Nephron progenitor cell (in vitro differentiated cells): ENCODE measurements at regions not wholly inside any gene's neighbourhood (a gene's known extent, or its start where the extent isn't known, plus 50 kb on each side); places are given as distances from the start of the nearest gene placed in this dataset.

ENCODE experiments used
- DNase-seq: peaks from one replicate; pipeline ENCODE4 v3.0.0; 2021
- H3K27ac Mint-ChIP-seq: 2 replicates; pipeline ENCODE4 v1.8.0; 2021; ENCODE audit warnings: mild to moderate bottlenecking, moderate library complexity, mixed read lengths
- H3K27me3 Mint-ChIP-seq: 2 replicates; pipeline ENCODE4 v1.8.0; 2021; ENCODE audit warnings: mild to moderate bottlenecking, low read depth, mixed read lengths; ENCODE audit not compliant: poor library complexity
- H3K36me3 Mint-ChIP-seq: 2 replicates; pipeline ENCODE4 v1.8.0; 2021; ENCODE audit warnings: low read depth, mixed read lengths
- H3K4me1 Mint-ChIP-seq: 2 replicates; pipeline ENCODE4 v1.8.0; 2021; ENCODE audit warnings: mixed read lengths
- H3K4me3 Mint-ChIP-seq: 2 replicates; pipeline ENCODE4 v1.8.0; 2021; ENCODE audit warnings: mild to moderate bottlenecking, moderate library complexity, mixed read lengths
- H3K9me3 Mint-ChIP-seq: 2 replicates; pipeline ENCODE4 v1.8.0; 2021; ENCODE audit warnings: mild to moderate bottlenecking, moderate library complexity, mixed read lengths
- TF ChIP-seq, protein P1 (sequence below): fragments of 200-600 bp; sonication (generic); IDR thresholded peaks from 2 replicates; pipeline ENCODE4 v1.5.0; 2021; ENCODE audit warnings: antibody characterized with exemption

DNA sequence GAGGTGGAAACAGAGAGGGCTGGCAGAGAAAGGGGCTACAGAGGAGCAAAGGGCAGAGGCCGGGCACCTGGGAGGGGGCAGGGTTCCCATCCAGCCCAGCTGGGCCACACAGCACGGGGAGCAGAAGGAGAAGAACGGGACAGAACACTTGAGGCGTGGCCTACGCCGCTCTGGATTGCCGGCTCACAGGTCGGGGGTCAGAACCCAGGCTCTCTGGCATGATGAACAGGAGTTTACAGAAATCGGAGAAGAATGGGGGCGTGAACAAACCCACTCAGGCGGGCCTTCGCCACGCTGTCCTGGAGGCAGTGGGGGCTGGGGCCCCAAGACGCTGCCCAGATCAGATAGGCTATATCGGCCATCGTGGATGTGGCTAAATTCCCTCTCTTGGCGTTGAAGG, 362.2 kb upstream of the SHH start:
- Mint-ChIP-seq H3K36me3 (no peaks in the 10 kb centered on the region), H3K27ac (no peak overlapping the region), H3K9me3 (no peaks in the 10 kb centered on the region), H3K27me3 (peaks cover 11% of the 10 kb centered on the region), H3K4me3 (no peak overlapping the region), H3K4me1 (peaks cover 26% of the 10 kb centered on the region)
- no peak for DNase-seq
- TF ChIP-seq, protein P1, sequence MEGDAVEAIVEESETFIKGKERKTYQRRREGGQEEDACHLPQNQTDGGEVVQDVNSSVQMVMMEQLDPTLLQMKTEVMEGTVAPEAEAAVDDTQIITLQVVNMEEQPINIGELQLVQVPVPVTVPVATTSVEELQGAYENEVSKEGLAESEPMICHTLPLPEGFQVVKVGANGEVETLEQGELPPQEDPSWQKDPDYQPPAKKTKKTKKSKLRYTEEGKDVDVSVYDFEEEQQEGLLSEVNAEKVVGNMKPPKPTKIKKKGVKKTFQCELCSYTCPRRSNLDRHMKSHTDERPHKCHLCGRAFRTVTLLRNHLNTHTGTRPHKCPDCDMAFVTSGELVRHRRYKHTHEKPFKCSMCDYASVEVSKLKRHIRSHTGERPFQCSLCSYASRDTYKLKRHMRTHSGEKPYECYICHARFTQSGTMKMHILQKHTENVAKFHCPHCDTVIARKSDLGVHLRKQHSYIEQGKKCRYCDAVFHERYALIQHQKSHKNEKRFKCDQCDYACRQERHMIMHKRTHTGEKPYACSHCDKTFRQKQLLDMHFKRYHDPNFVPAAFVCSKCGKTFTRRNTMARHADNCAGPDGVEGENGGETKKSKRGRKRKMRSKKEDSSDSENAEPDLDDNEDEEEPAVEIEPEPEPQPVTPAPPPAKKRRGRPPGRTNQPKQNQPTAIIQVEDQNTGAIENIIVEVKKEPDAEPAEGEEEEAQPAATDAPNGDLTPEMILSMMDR, result no peak

DNA sequence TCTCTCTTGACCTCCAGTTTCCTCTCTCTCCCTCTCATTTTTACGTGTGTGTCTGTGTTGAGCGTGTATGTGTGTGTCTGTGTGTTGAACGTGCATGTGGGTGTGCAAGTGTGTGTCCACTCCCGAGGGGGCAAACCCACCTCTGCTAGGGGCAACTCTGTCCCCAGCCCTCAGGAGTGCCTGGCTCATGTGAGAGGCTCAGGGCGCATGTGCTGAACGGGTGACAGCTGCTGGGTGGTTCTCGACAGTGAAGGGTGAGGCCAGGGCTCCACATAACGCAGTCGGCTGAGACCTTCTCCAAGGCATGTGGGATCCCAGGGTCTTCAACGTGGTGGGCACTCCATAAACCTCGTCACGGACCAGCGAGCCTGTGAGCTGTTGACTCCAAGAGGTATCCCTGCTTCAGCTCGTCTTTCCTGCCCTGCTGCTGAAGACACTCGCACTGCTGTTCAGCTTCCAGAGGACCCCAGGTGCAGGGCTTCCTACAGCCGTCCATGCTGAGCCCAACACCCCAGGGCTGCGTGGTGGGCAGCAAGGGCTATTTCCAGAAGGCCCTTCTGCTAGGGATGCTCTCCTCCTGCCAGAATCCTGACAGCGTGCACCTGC, 361.6 kb upstream of the SHH start:
- Mint-ChIP-seq H3K9me3 (no peaks in the 10 kb centered on the region), H3K27ac (no peak overlapping the region), H3K4me1 (peaks cover 26% of the 10 kb centered on the region), H3K36me3 (no peaks in the 10 kb centered on the region), H3K4me3 (no peak overlapping the region), H3K27me3 (peaks cover 11% of the 10 kb centered on the region)
- TF ChIP-seq, protein P1, result no peak
- no peak for DNase-seq

DNA sequence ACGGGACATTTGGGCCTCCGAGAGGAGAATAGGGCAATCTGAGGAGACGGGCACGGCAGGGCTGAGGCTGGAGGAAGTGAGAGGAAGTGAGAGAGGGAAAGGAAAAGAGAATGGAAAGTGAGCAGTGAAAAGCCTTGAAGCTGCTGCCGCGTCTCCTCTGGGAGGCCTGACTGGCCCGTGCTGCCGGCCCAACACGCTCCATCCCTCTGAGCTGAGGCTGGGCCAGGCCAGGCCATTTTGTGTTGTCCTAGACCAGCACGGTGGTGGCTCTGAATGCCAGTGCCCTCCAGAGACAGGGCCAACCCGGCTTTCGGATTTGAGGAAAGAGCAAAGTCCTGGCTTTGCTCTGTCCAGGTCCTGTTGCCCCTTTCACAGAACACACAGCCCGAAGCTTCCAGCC, 361.1 kb upstream of the SHH start:
- no peak for DNase-seq
- Mint-ChIP-seq H3K9me3 (no peaks in the 10 kb centered on the region), H3K27ac (peak overlapping the region; percentile 36), H3K4me3 (no peak overlapping the region), H3K36me3 (no peaks in the 10 kb centered on the region), H3K27me3 (peaks cover 11% of the 10 kb centered on the region), H3K4me1 (peaks cover 23% of the 10 kb centered on the region)
- TF ChIP-seq, protein P1, result no peak

DNA sequence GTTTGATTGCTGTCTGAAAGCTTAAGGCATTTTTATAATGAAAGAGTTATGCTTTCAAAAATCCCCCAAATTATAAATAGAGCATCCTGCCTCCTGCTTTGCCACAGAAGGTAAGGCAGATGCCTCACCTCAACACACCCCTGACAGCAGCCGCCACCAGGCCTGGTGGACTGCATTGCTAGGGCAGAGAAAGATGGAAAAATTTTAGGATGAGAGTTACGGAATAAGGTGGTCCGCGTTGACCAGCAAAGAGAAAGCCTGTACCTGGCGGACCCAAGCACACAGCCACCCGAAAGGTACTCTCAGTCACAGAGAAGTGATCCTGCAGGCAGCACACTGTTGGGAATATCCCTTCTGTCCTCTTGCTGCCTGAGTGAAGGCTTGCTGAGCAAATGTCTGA, 360.4 kb upstream of the SHH start:
- Mint-ChIP-seq H3K9me3 (no peaks in the 10 kb centered on the region), H3K36me3 (no peaks in the 10 kb centered on the region), H3K4me1 (peaks cover 21% of the 10 kb centered on the region), H3K27ac (no peak overlapping the region), H3K27me3 (peaks cover 7% of the 10 kb centered on the region), H3K4me3 (no peak overlapping the region)
- DNase-seq, result no peak
- TF ChIP-seq, protein P1, result no peak

DNA sequence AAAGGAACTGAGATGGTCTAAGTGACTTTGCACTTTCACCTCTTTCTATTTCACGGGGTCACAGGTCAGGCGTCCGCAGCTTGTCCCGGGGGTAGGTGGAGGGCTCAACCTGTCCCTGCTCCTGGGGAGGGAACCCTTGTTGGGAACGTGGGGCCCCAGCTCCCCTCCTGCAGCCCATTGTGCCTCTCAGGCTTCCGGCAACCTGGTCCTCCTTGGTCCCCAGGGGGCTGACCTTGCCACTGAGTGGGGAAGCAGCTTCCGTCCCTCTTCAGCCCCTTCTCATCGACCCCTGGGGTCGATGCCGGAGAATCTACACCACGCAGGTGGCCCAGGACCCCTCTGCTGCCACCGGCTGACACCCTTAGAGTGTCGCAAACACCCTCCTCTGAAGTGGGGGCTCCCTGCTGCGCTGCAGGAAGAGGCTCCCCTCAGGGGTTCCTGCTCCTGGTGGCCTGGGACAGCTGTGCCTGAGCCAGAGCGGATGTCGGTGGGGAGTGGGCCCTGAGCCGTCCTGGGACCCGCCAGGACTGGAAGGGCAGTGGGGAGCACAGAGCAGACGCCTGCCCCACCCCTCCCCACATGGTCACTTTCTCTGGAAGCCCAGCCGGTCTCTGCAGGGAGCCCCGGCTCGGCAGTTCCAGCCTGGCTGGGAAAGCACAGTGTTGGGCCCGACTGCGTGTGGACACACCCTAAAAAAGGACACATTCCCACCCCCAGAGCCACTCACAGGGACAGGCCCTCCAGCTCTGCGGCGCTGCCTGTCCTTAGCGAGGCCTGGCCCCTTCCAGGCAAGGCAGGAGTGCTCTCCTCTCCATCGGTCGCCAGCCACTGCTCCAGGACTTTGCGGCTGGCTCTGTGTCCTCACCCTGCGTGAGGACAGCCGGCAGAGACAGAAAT, 357.5 kb upstream of the SHH start:
- no peak overlapping the region for H3K27ac Mint-ChIP-seq
- no peaks in the 10 kb centered on the region for H3K36me3 Mint-ChIP-seq
- H3K4me3 Mint-ChIP-seq, result no peak overlapping the region
- peaks cover 9% of the 10 kb centered on the region for H3K27me3 Mint-ChIP-seq
- no peaks in the 10 kb centered on the region for H3K9me3 Mint-ChIP-seq
- DNase-seq, result peak; percentile 23
- TF ChIP-seq, protein P1, result no peak
- H3K4me1 Mint-ChIP-seq, result peaks cover 21% of the 10 kb centered on the region
